OCI-LY7 (cell line): ENCODE measurements at regions not wholly inside any gene's neighbourhood (a gene's known extent, or its start where the extent isn't known, plus 50 kb on each side); places are given as distances from the start of the nearest gene placed in this dataset.

Source experiments
- CTCF ChIP-seq: fragments of 200-600 bp; sonication (generic); conservative IDR thresholded peaks from 2 replicates; pipeline ENCODE4 v1.5.1; 2014; ENCODE audit warnings: mild to moderate bottlenecking, antibody characterized with exemption, low read length, moderate library complexity, mixed read lengths
- EZH2phosphoT487 ChIP-seq: fragments of 200-600 bp; sonication (generic); IDR thresholded peaks from 2 replicates; pipeline ENCODE4 v1.6.1; 2018; ENCODE audit warnings: low read depth, borderline replicate concordance, mild to moderate bottlenecking, mixed run types, antibody characterized with exemption, low read length, moderate library complexity, mixed read lengths

GRCh38 chr2:214674278-214674677 is 135.2 kb downstream of the BARD1 start:
- TF ChIP-seq CTCF (no peak), EZH2phosphoT487 (no peak)
